SK-N-MC (cell line): ENCODE measurements at regions not wholly inside any gene's neighbourhood (a gene's known extent, or its start where the extent isn't known, plus 50 kb on each side); places are given as distances from the start of the nearest gene placed in this dataset.

Experiments used
- EZH2 ChIP-seq: fragments of 200-600 bp; sonication (generic); IDR thresholded peaks from one replicate; pipeline ENCODE4 v1.6.1; 2017; ENCODE audit warnings: antibody characterized with exemption
- FOXP2 ChIP-seq: optimal IDR thresholded peaks from 2 replicates; pipeline ENCODE3; 2011; ENCODE audit warnings: mild to moderate bottlenecking, moderate library complexity; ENCODE audit not compliant: insufficient read depth; ENCODE audit errors: extremely low read length, control extremely low read depth
- POLR2AphosphoS5 ChIP-seq: IDR thresholded peaks from 2 replicates; pipeline ENCODE4 v1.6.1; 2012; ENCODE audit warnings: mild to moderate bottlenecking, low read depth, low read length, borderline replicate concordance

DNA sequence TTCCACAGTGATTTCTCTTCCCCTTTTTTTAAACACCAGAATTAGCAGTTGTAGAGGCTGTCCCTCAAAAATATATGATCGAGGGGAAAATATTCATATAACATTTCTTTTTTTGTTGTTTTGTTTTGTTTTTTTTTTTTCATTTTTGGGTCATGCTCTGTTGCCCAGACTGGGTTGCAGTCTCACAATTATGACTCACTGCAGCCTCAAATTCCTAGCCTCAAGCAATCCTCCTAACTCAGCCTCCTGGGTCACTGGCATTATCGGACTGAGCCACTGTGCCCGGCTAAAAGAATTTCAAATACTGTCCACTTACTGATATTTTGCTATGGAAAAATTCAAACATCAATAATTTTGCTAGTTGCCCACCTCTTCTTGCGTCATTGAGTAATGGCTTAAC, 134.0 kb downstream of the HFE start:
- no peak for TF ChIP-seq EZH2
- no peak for TF ChIP-seq POLR2AphosphoS5
- TF ChIP-seq FOXP2, result no peak
